ENCODE measurements at regions not wholly inside any gene's neighbourhood (a gene's known extent, or its start where the extent isn't known, plus 50 kb on each side); places are given as distances from the start of the nearest gene placed in this dataset.
"Not testable (repeated sequence)": the region's sequence is repeated elsewhere in the genome, so short reads cannot be mapped to it uniquely, and the experiment has no call there.

GRCh38 chr4:96342790-96343455 lies 503.0 kb downstream of the PDHA2 start:
- DNase-seq = no peak

GRCh38 chr4:96343836-96344235 lies 503.9 kb downstream of the PDHA2 start:
- no peak for DNase-seq

GRCh38 chr4:96347582-96347981 lies 507.7 kb downstream of the PDHA2 start:
- DNase-seq = no peak

GRCh38 chr4:96352051-96352517 lies 512.2 kb downstream of the PDHA2 start:
- DNase-seq = peak; percentile 10

GRCh38 chr4:96354036-96354712 lies 514.3 kb downstream of the PDHA2 start:
- DNase-seq = no peak

- no peak for DNase-seq
Observed at GRCh38 chr4:96355414-96355813, 515.5 kb downstream of the PDHA2 start.

- no peak for DNase-seq
Observed at GRCh38 chr4:96356591-96357370, 516.9 kb downstream of the PDHA2 start.

- DNase-seq = no peak
Observed at GRCh38 chr4:96366632-96367031, 526.7 kb downstream of the PDHA2 start.

- no peak for DNase-seq
Observed at GRCh38 chr4:96375367-96375766, 535.5 kb downstream of the PDHA2 start.

GRCh38 chr4:96379524-96379923 lies 539.6 kb downstream of the PDHA2 start:
- DNase-seq = no peak

GRCh38 chr4:96380106-96380505 lies 540.2 kb downstream of the PDHA2 start:
- no peak for DNase-seq

- DNase-seq = no peak
Observed at GRCh38 chr4:96383349-96383748, 543.5 kb downstream of the PDHA2 start.

- no peak for DNase-seq
Observed at GRCh38 chr4:96389770-96390169, 549.9 kb downstream of the PDHA2 start.

- no peak for DNase-seq
Observed at GRCh38 chr4:96390404-96390803, 550.5 kb downstream of the PDHA2 start.

- DNase-seq = no peak
Observed at GRCh38 chr4:96395747-96396146, 555.9 kb downstream of the PDHA2 start.

- DNase-seq = peak; percentile 12
Observed at GRCh38 chr4:96406742-96407141, 566.8 kb downstream of the PDHA2 start.

- no peak for DNase-seq
Observed at GRCh38 chr4:96407225-96407624, 567.3 kb downstream of the PDHA2 start.

- DNase-seq = peak; percentile 49
Observed at GRCh38 chr4:96407738-96408463, 568.0 kb downstream of the PDHA2 start.

- DNase-seq = not testable (repeated sequence)
Observed at GRCh38 chr4:96414853-96415252, 575.0 kb downstream of the PDHA2 start.

GRCh38 chr4:96429657-96430056 lies 589.8 kb downstream of the PDHA2 start:
- no peak for DNase-seq

GRCh38 chr4:96431094-96431493 lies 591.2 kb downstream of the PDHA2 start:
- DNase-seq = no peak

- no peak for DNase-seq
Observed at GRCh38 chr4:96448315-96448872, 608.5 kb downstream of the PDHA2 start.

Measured in retina (tissue), 1 donor.